Right lobe of liver (tissue), 4 donors: ENCODE measurements at regions not wholly inside any gene's neighbourhood (a gene's known extent, or its start where the extent isn't known, plus 50 kb on each side); places are given as distances from the start of the nearest gene placed in this dataset.

Experiments used
- POLR2A ChIP-seq: fragments of 450-650 bp; IDR thresholded peaks from one replicate; pipeline ENCODE4 v1.6.1; 2017; ENCODE audit warnings: antibody characterized with exemption, mild to moderate bottlenecking
- TF ChIP-seq, protein P1 (sequence below), 4 donors: fragments of 200-600 bp in 3 of 4; fragments of 450-650 bp in 1 of 4; IDR thresholded peaks; one replicate each; pipeline versions ENCODE4 v1.5.1 to v1.8.0; 2016 to 2022; ENCODE audit warnings: antibody characterized with exemption in 4 of 4, mild to moderate bottlenecking in 2 of 4
- donor health status: DM: no; HTN: no; CAD: no.
- donor health status: DM: no; HTN: no; CAD: no.
- donor health status: DM: no; HTN: yes; CAD: no.

DNA sequence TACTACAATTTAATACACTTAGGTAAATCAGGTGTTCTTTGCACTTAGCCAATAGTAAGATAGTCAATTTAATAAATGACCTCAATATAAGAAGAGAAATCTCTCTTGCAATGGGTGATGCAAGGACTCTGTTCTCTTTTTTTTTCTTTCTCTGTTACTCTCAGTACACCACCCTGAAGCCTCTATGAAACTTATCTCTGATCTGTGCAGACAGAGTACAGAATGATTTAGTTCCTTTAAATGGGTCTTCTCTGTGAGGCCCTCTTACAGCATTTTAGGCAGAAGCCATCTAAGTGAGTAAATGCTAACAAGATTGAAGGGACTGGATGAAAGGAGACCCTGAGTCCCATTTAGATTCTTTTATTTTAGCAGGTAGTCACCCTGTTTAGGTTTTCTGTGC lies 312.8 kb downstream of the RFPL4B start:
- TF ChIP-seq, protein P1, sequence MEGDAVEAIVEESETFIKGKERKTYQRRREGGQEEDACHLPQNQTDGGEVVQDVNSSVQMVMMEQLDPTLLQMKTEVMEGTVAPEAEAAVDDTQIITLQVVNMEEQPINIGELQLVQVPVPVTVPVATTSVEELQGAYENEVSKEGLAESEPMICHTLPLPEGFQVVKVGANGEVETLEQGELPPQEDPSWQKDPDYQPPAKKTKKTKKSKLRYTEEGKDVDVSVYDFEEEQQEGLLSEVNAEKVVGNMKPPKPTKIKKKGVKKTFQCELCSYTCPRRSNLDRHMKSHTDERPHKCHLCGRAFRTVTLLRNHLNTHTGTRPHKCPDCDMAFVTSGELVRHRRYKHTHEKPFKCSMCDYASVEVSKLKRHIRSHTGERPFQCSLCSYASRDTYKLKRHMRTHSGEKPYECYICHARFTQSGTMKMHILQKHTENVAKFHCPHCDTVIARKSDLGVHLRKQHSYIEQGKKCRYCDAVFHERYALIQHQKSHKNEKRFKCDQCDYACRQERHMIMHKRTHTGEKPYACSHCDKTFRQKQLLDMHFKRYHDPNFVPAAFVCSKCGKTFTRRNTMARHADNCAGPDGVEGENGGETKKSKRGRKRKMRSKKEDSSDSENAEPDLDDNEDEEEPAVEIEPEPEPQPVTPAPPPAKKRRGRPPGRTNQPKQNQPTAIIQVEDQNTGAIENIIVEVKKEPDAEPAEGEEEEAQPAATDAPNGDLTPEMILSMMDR (IDR thresholded peaks at IDR 0.05): no peak
- no peak for TF ChIP-seq POLR2A
